Left ventricle myocardium superior (tissue), 1 donor: ENCODE measurements at regions not wholly inside any gene's neighbourhood (a gene's known extent, or its start where the extent isn't known, plus 50 kb on each side); places are given as distances from the start of the nearest gene placed in this dataset.
"Not testable (repeated sequence)": the region's sequence is repeated elsewhere in the genome, so short reads cannot be mapped to it uniquely, and the experiment has no call there.

Source experiments
- ATAC-seq: fragments of 200-7000 bp; cut with Tn5 transposase; one replicate; pipeline ENCODE4 v1.9.1; 2020; ENCODE audit warnings: mild to moderate bottlenecking, moderate library complexity
- DNase-seq: peaks from one replicate; pipeline ENCODE4 v3.0.0-alpha.2; 2020
- intact Hi-C: fragments of 100-400 bp; cut with micrococcal nuclease; formaldehyde crosslinking; loops from one replicate; pipeline ENCODE4 v1.11.0; 2022
- donor health status: DM: no; HTN: yes; CAD: no; lungs with severe emphysema.

GRCh38 chr21:9037588-9038544 is 1483.5 kb upstream of the TPTE start:
- DNase-seq, intact Hi-C loops, ATAC-seq: not testable (repeated sequence)

DNA sequence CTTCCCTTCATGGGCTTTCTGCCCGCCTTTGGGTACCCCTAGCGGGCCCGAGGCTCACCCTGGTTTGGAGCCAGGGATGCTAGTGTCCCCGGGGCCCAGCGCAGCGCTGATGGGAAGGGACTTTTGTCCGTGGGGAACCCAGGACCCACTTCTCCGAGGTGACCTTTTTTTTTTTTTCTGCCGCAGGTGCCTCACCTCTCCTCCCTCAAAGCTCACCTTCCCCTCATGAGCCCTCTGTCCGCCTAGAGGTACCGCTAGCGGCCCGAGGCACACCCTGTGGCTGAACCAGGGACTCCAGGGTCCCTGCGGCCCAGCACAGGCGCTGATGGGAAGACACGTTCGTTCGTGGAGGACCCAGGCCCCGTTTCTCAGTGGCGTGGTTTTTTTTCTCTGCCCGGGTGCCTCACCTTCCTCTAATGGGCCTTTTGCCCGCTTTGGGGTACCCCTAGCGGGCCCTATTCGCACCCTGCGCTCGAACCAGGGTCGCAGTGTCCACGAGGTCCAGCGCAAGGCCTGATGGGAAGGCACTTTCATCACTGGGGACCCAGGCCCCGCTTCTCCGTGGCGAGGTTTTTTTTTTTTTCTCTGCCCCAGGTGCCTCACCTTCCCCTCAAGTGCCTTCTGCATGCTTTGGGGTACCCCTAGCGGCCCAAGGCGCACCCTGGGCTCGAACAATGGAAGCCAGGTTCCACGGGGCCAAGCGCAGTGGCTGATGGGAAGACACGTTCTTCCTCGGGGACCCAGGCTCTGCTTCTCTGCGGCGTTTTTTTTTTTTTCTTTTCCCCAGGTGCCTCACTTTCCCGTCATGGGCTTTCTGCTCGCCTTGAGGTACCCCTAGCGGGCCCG is 1481.6 kb upstream of the TPTE start:
- DNase-seq, ATAC-seq, intact Hi-C loops: not testable (repeated sequence)

GRCh38 chr21:9040406-9040805 is 1481.0 kb upstream of the TPTE start:
- DNase-seq, intact Hi-C loops, ATAC-seq: not testable (repeated sequence)

DNA sequence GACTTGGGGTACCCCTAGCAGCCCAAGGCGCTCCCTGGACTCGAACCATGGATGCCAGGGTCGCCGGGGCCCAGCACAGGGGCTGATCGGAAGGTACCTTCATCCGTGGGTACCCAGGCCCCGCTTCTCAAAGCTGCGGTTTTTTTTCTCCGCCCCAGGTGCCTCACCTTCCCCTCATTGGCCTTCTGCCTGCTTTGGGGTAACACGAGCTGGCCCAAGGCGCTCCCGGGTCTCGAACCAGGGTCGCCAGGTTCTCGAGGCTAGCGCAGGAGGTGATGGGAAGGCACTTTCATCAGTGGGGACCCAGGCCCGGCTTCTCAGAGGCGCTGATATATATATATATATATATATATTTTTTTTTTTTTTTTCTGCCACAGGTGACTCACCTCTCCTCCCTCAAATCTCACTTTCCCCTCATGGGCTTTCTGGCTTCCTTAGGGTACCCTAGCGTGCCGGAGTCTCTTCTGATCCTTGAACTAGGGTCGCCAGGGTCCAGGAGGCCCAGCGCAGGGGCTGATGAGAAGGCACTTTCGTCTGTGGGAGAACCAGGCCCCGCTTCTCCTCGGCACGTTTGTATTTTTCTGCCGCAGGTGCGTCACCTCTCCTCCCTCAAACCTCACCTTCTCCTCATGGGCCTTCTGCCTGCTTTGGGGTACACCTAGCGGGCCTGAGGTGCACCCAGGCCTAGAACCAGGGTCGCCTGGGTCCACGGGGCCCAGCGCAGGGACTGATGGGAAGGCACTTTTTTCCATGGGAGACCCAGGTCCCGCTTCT is 1480.0 kb upstream of the TPTE start:
- DNase-seq, ATAC-seq, intact Hi-C loops: not testable (repeated sequence)

GRCh38 chr21:9043089-9043488 is 1478.3 kb upstream of the TPTE start:
- DNase-seq, intact Hi-C loops: not testable (repeated sequence)
- ATAC-seq, result peak; percentile 71

DNA sequence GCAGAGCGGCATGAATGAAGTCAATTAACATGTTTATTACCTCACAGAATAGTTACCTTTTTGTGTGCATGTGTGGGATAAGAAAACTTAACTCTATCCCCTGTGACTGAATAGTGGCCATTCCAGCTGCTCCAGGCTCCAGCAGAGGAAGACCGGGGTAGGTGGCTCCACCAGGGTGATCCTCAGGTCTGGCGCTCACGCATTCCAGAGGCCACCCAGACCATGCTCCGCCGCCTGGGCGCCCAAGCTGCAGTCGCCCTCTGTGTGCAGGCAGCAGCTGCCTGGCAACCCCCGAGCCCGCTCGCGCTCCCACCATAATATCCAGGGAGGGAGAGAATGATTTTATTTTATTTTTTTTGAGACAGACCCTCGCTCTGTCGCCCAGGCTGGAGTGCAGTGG is 1474.5 kb upstream of the TPTE start:
- ATAC-seq, intact Hi-C loops: not testable (repeated sequence)
- DNase-seq, result peak; percentile 16

DNA sequence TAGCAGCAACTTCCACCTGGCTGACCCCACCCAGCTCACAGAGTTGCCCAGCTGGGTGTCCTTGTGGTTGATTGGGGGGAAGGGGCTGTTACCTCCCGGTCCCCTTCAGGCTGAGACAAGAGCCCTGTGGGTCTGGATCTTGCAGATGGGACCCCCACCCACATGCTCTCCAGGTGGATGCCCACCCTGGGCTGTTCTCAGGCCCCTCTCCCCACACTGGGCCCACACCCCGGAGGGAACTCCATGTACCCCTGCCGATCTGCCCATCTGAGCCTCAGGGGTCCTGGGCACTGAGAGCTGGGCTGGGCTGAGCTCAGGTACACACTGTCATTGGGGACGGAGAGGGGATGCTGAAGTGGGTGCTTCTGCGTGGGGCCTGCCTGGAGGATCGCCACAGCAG is 1453.9 kb upstream of the TPTE start:
- intact Hi-C loops, DNase-seq, ATAC-seq: not testable (repeated sequence)

DNA sequence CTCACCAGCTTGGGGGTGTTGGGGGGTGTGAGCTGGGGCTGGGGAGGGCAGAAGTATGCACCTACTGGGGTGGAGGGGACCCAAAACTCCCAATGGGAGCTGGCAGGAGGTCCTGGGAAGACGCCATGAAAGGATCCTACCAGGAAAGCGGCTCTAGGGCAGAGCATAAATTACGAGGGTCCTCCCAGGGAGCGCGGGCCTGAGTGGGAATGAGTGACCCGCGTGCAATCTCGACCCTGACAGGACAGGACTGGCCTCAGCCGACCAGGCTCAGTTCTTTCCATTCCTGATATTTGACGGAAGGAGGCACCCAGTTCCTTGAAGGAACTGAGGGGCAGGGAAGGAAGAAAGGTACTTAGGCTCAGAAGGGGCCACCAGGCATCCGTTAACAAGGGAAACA is 1452.8 kb upstream of the TPTE start:
- ATAC-seq, DNase-seq, intact Hi-C loops: not testable (repeated sequence)

DNA sequence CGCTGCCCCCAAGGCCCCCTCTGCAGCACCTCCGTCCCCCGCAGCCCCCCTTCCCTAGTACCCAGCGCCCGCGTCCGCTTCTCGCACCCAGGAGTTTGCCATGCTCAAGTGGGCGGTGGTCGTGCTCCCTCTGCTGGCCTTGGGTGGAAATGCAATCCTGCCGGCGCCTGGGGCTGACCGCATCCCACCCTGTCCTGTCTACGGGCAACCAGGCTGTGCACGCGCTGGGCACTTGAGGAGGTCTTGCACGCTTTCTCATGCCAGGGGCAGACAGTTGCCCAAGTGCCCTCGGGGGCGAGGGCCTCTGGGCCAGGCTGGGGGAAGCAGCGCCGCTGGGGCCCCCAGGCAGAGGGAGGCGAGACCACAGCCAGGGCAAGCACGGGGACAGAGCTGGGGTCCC is 1450.7 kb upstream of the TPTE start:
- ATAC-seq, intact Hi-C loops: not testable (repeated sequence)
- peak; percentile 18 for DNase-seq

DNA sequence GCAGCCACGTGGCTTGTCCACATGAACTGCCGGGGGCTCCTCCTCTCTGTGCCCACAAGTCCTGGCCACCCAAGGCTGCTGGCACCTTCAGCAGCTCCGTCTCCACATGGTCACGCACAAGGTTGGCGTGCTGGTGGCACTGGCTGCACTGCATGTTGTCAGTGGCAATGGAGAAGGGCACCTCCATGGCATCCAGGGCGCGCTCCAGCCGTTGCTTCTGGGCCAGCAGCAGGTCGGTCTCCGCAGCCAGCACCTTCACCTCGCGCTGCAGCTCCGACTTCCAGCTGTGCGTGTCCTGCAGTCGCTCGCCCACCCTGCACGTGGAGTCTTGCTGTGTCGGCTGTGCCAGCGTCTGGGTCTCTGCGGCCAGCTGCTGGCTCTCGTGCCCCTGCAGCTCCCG is 1448.4 kb upstream of the TPTE start:
- intact Hi-C loops, ATAC-seq, DNase-seq: not testable (repeated sequence)

DNA sequence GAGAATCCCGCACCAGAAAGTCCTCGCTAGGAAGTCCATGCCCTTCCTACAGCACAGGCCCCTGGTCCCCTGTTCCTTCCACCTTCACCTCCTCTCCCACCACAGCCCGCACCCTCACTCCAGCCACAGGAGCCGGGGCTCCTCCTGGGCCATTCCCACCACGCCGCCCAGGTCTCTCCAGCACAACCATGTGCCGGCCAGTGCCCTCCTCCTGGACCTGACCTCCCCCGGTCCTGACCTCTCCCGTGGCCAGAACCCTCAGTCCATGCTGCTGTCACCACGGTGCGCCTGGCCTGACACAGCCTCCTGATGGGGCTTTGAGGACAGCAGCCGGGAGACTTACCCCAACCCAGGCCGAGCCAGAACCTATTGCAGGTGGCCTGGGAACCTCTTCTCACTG is 1446.6 kb upstream of the TPTE start:
- ATAC-seq, intact Hi-C loops, DNase-seq: not testable (repeated sequence)

DNA sequence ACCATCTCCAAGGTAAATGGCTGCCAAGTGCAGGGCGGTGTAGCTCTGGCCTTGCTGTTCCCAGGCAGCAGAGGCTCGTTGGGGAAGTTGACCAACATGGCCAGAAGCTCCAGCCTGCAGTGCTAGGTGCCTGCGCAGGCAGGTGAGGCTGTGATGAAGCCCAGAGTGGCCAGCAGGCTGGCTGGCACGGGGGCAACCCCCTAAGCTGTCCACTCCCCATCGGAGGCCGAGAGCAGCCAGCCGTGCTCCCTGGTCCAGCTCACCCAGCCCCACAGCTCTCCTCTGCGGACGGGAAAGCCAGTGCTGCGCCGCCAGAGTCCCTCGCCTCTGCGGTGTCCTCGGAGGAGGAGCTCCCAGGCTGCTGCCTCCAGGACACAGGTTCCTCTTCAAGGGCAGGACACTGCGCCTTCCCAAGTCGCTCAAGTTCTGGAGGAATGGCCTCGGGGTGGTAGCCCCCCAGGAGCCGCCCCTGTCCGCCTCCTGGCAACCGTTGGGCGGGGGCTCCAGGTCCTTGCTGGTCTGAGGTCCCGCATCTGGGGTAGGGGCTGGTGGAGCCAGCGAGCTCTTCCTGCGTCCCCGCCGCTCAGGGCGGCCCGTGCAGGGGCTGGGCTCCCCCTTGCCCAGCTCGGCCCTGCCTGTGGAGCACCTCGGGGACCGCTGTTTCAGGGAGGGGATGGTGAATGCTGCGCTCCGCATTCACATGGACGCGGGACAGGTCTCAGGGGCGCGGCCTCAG is 1438.1 kb upstream of the TPTE start:
- intact Hi-C loops, DNase-seq, ATAC-seq: not testable (repeated sequence)

DNA sequence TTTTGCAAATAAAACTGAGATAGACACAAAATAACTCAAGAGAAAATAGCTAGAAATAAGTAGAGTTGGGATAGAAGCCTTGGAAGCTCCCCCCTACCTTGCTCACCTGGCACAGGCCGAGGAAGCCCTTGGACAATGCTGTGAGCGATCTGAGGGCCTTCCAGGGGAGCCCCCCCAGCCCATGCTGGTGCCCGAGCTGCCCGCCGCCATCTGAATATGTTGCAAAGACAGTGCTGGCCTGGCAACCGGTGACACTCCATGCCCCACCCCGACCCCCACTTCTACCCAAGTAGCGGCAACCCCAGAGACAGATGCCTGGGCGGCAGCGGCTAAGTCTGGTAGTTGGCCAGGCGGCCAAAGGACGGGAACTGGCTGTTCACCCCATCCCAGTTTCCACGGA is 1435.1 kb upstream of the TPTE start:
- DNase-seq, ATAC-seq, intact Hi-C loops: not testable (repeated sequence)

DNA sequence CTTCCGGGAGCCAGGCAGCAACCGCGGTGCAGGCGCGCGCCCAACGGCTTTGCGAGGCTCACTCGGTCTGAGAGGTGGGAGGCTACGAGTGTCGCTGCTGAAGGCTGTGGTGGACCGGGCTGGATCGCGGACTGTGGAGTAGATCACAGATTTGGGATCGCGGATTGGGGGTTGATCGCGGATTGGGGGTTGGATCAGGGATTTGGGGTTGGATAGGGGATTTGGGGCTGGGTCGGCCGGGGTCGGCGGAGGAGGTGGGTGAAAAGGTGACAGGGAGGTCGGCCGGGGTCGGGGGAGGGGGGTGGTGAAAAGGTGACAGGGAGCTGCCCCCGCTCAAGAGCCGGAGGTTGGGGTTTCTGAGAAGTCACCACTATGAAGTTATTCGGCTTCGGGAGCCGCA is 1433.6 kb upstream of the TPTE start:
- DNase-seq, ATAC-seq, intact Hi-C loops: not testable (repeated sequence)

GRCh38 chr21:9129741-9130140 is 1391.6 kb upstream of the TPTE start:
- DNase-seq, intact Hi-C loops, ATAC-seq: not testable (repeated sequence)

GRCh38 chr21:9130817-9131216 is 1390.6 kb upstream of the TPTE start:
- intact Hi-C loops, DNase-seq, ATAC-seq: not testable (repeated sequence)
